ENCODE measurements at regions not wholly inside any gene's neighbourhood (a gene's known extent, or its start where the extent isn't known, plus 50 kb on each side); places are given as distances from the start of the nearest gene placed in this dataset.

GRCh38 chr22:48863965-48864528 lies 963.6 kb downstream of the BRD1 start:
- TF ChIP-seq TCF7L2 (IDR thresholded peaks at IDR 0.05; ENCODE audit: borderline replicate concordance, extremely low read depth, insufficient read depth, insufficient read length) (no peak), POLR2AphosphoS5 (IDR thresholded peaks at IDR 0.05; ENCODE audit: low read depth, low read length) (no peak), ELF1 (IDR thresholded peaks at IDR 0.05; ENCODE audit: borderline replicate concordance, low read depth) (no peak), POLR2A (IDR thresholded peaks at IDR 0.05; ENCODE audit: borderline replicate concordance, extremely low read depth, insufficient read depth, insufficient read length) (no peak), RAD21 (IDR thresholded peaks at IDR 0.05; ENCODE audit: low read depth) (no peak), CTCF (IDR thresholded peaks at IDR 0.05 in 2 of 3, conservative IDR thresholded peaks at IDR 0.05 in 1 of 3; ENCODE audit: borderline replicate concordance in 1 of 3, insufficient read depth in 1 of 3, low read depth in 2 of 3, low read length in 2 of 3) (no peak), ZFX (IDR thresholded peaks at IDR 0.05) (no peak), JUND (IDR thresholded peaks at IDR 0.05) (no peak)
- TF ChIP-seq, protein P1, sequence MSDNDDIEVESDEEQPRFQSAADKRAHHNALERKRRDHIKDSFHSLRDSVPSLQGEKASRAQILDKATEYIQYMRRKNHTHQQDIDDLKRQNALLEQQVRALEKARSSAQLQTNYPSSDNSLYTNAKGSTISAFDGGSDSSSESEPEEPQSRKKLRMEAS (IDR thresholded peaks at IDR 0.05) = no peak
